NB4 (cell line): ENCODE measurements at regions not wholly inside any gene's neighbourhood (a gene's known extent, or its start where the extent isn't known, plus 50 kb on each side); places are given as distances from the start of the nearest gene placed in this dataset.
"Not testable (repeated sequence)": the region's sequence is repeated elsewhere in the genome, so short reads cannot be mapped to it uniquely, and the experiment has no call there.

Experiments
- POLR2A ChIP-seq: IDR thresholded peaks from 2 replicates; pipeline ENCODE4 v1.6.1; 2011; ENCODE audit warnings: mild to moderate bottlenecking; ENCODE audit not compliant: insufficient read length; ENCODE audit errors: extremely low read depth
- TF ChIP-seq, protein P1 (sequence below): IDR thresholded peaks from one replicate; pipeline ENCODE4 v1.5.1; 2012; ENCODE audit warnings: low read depth, low read length

DNA sequence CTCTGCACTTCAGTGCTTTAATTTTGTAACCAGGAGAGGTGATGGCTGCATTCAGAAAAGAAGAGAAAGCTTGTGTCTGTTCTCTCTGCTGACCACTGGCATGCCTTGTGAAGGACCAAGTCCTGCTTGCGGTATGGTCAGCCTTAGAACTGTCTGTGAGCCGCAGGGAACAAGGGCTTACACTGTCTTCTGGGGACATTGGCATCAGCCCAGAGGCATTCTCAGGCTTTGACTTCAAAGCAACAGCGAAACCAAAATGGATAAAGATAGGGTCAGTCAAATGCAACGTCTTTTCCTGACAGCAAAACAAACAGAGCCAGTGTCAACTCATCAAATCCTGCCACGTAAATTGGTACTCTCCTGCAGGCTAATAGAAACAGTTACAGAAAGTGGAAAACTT is 179.6 kb downstream of the ATP6V0E2 start:
- TF ChIP-seq, protein P1, sequence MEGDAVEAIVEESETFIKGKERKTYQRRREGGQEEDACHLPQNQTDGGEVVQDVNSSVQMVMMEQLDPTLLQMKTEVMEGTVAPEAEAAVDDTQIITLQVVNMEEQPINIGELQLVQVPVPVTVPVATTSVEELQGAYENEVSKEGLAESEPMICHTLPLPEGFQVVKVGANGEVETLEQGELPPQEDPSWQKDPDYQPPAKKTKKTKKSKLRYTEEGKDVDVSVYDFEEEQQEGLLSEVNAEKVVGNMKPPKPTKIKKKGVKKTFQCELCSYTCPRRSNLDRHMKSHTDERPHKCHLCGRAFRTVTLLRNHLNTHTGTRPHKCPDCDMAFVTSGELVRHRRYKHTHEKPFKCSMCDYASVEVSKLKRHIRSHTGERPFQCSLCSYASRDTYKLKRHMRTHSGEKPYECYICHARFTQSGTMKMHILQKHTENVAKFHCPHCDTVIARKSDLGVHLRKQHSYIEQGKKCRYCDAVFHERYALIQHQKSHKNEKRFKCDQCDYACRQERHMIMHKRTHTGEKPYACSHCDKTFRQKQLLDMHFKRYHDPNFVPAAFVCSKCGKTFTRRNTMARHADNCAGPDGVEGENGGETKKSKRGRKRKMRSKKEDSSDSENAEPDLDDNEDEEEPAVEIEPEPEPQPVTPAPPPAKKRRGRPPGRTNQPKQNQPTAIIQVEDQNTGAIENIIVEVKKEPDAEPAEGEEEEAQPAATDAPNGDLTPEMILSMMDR = not testable (repeated sequence)
- not testable (repeated sequence) for TF ChIP-seq POLR2A
